ENCODE measurements at regions not wholly inside any gene's neighbourhood (a gene's known extent, or its start where the extent isn't known, plus 50 kb on each side); places are given as distances from the start of the nearest gene placed in this dataset.

GRCh38 chr17:70011750-70012149 lies 63.3 kb upstream of the KCNJ16 start:
- no peak overlapping the region for H3K4me3 ChIP-seq (replicated peaks; ENCODE audit: low read depth, low read length)
- no peak for DNase-seq (ENCODE audit: extremely low read depth, low read depth)
- TF ChIP-seq CTCF (IDR thresholded peaks at IDR 0.05; ENCODE audit: low read depth, low read length, missing control alignments) = no peak

- no peak for DNase-seq (ENCODE audit: extremely low read depth, low read depth)
- H3K4me3 ChIP-seq (replicated peaks; ENCODE audit: low read depth, low read length) = no peak overlapping the region
- TF ChIP-seq CTCF (IDR thresholded peaks at IDR 0.05; ENCODE audit: low read depth, low read length, missing control alignments) = no peak
Observed at GRCh38 chr17:70013911-70014310, 61.1 kb upstream of the KCNJ16 start.

- no peak for TF ChIP-seq CTCF (IDR thresholded peaks at IDR 0.05; ENCODE audit: low read depth, low read length, missing control alignments)
- no peak overlapping the region for H3K4me3 ChIP-seq (replicated peaks; ENCODE audit: low read depth, low read length)
- DNase-seq (ENCODE audit: extremely low read depth, low read depth) = no peak
Observed at GRCh38 chr17:70017112-70017511, 57.9 kb upstream of the KCNJ16 start.

- no peak for DNase-seq (ENCODE audit: extremely low read depth, low read depth)
- no peak overlapping the region for H3K4me3 ChIP-seq (replicated peaks; ENCODE audit: low read depth, low read length)
- TF ChIP-seq CTCF (IDR thresholded peaks at IDR 0.05; ENCODE audit: low read depth, low read length, missing control alignments) = no peak
Observed at GRCh38 chr17:70017941-70018340, 57.1 kb upstream of the KCNJ16 start.

GRCh38 chr17:70021726-70022125 lies 53.3 kb upstream of the KCNJ16 start:
- no peak overlapping the region for H3K4me3 ChIP-seq (replicated peaks; ENCODE audit: low read depth, low read length)
- no peak for DNase-seq (ENCODE audit: extremely low read depth, low read depth)
- TF ChIP-seq CTCF (IDR thresholded peaks at IDR 0.05; ENCODE audit: low read depth, low read length, missing control alignments) = no peak

GRCh38 chr17:70022175-70022574 lies 52.9 kb upstream of the KCNJ16 start:
- no peak for DNase-seq (ENCODE audit: extremely low read depth, low read depth)

More at GRCh38 chr17:70022175-70022574, 52.9 kb upstream of the KCNJ16 start:
- no peak overlapping the region for H3K4me3 ChIP-seq (replicated peaks; ENCODE audit: low read depth, low read length)
- no peak for TF ChIP-seq CTCF (IDR thresholded peaks at IDR 0.05; ENCODE audit: low read depth, low read length, missing control alignments)

Measured in HFF-Myc (cell line).